Lung (tissue), 11 donors: ENCODE measurements at regions not wholly inside any gene's neighbourhood (a gene's known extent, or its start where the extent isn't known, plus 50 kb on each side); places are given as distances from the start of the nearest gene placed in this dataset.

ENCODE experiments used
- ATAC-seq: fragments of 200-7000 bp; cut with Tn5 transposase; one replicate; pipeline ENCODE4 v1.9.1; 2020; ENCODE audit warnings: moderate number of reproducible peaks; ENCODE audit not compliant: insufficient read depth, low FRiP score
- DNase-seq, 3 donors: peaks; one replicate each; pipeline ENCODE4 v3.0.0-alpha.2; 2013 to 2017
- H3K27ac ChIP-seq, 2 donors: one replicate each; pipeline ENCODE4 v1.5.1; 2013; ENCODE audit warnings: mild to moderate bottlenecking in 2 of 2, moderate library complexity in 2 of 2, control low read depth in 1 of 2, inconsistent platforms in 1 of 2, low read depth in 1 of 2, low read length in 1 of 2
- H3K27me3 ChIP-seq, 3 donors: one replicate each; pipeline ENCODE4 v1.5.1; 2013; ENCODE audit warnings: low read length in 2 of 3; ENCODE audit not compliant: control insufficient read depth in 3 of 3, insufficient read depth in 3 of 3
- H3K36me3 ChIP-seq, 4 donors: one replicate each; pipeline ENCODE4 v1.5.1; 2013; ENCODE audit warnings: low read length in 4 of 4, mild to moderate bottlenecking in 1 of 4, moderate library complexity in 1 of 4; ENCODE audit not compliant: control insufficient read depth in 4 of 4, insufficient read depth in 4 of 4
- H3K4me1 ChIP-seq, 5 donors: one replicate each; pipeline ENCODE4 v1.5.1; 2013; ENCODE audit warnings: low read length in 5 of 5, mild to moderate bottlenecking in 2 of 5, moderate library complexity in 1 of 5; ENCODE audit not compliant: control insufficient read depth in 5 of 5, insufficient read depth in 5 of 5
- H3K4me3 ChIP-seq: one replicate; pipeline ENCODE4 v1.5.1; 2013; ENCODE audit warnings: mild to moderate bottlenecking, control low read depth, moderate library complexity
- H3K9ac ChIP-seq, 2 donors: one replicate each; pipeline ENCODE4 v1.5.1; 2013; ENCODE audit warnings: low read length in 2 of 2, control low read depth in 1 of 2; ENCODE audit not compliant: insufficient read depth in 1 of 2
- H3K9me3 ChIP-seq, 4 donors: one replicate each; pipeline ENCODE4 v1.5.1; 2013; ENCODE audit warnings: low read length in 3 of 4, mild to moderate bottlenecking in 1 of 4, moderate library complexity in 1 of 4; ENCODE audit not compliant: control insufficient read depth in 4 of 4, insufficient read depth in 3 of 4
- WGBS, 2 donors: extraction: QIAGEN DNeasy Blood & Tissue Kit; methylation state at CpG; one replicate each; pipeline ENCODE4 v1.1.7; 2013; 5-methylcytosine and 5-hydroxymethylcytosine counted together
- TF ChIP-seq, protein P1 (sequence below): IDR thresholded peaks from 2 replicates; pipeline ENCODE4 v1.5.1; 2012; ENCODE audit warnings: mild to moderate bottlenecking; ENCODE audit errors: control extremely low read depth, extremely low read depth
- donor health status: control.
- donor health status: control.
- donor health status: Bipolar disorder and iron deficiency.
- donor health status: healthy.
- donor health status: DM: yes; HTN: yes; CAD: no.

DNA sequence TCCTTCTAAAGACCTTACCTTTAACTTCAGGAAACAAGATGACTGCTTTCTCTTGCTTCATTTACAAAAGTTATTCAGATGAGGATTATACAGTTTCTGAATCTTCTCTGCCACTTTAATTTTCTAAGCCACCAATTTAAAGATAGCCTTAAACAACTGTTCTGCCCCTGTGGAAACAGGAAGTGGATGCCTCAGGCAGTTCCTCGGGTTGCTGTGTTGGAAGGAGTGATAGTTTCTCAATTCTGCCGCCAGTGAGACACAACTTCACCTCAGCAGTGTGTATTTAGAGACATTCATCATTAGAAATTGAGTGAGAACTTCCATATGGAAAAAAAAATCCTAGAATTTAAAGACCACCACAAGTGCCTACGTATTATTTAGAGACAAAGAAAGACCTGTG is 475.1 kb upstream of the WWC1 start:
- Histone ChIP-seq H3K9me3 (no peaks in the 10 kb centered on the region), H3K27me3 (no peaks in the 10 kb centered on the region), H3K9ac (no peak overlapping the region), H3K4me3 (no peak overlapping the region), H3K27ac (no peak overlapping the region), H3K4me1 (peaks cover 0 to 22% (median 6%) of the 10 kb centered on the region in 5 donors), H3K36me3 (no peaks in the 10 kb centered on the region)
- WGBS, 2 donors: 16 to 40% methylated on average over 3 of the region's 3 CpGs
- TF ChIP-seq, protein P1, sequence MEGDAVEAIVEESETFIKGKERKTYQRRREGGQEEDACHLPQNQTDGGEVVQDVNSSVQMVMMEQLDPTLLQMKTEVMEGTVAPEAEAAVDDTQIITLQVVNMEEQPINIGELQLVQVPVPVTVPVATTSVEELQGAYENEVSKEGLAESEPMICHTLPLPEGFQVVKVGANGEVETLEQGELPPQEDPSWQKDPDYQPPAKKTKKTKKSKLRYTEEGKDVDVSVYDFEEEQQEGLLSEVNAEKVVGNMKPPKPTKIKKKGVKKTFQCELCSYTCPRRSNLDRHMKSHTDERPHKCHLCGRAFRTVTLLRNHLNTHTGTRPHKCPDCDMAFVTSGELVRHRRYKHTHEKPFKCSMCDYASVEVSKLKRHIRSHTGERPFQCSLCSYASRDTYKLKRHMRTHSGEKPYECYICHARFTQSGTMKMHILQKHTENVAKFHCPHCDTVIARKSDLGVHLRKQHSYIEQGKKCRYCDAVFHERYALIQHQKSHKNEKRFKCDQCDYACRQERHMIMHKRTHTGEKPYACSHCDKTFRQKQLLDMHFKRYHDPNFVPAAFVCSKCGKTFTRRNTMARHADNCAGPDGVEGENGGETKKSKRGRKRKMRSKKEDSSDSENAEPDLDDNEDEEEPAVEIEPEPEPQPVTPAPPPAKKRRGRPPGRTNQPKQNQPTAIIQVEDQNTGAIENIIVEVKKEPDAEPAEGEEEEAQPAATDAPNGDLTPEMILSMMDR: no peak
- no peak for ATAC-seq
- no peak for DNase-seq

DNA sequence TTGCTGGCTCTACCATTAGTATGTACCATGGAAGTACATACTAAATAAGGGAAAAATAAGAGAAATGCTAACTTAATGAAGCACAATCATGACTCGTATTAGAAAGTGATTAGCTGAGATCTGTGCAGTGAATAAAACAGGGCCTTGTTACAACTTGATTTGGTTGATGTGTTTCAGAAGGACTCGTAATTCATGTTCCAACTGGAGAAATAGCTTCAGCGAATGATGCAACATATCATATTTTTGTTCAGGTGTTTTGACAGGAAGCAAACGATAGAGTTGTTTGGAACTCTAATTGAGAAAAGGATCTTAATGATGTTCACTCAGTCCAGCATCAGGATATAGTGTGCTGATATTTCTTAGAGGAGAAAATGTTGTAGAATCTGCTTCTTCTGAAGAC is 474.6 kb upstream of the WWC1 start:
- Histone ChIP-seq H3K9ac (no peak overlapping the region), H3K4me3 (no peak overlapping the region), H3K4me1 (peaks cover 0 to 27% (median 10%) of the 10 kb centered on the region in 5 donors), H3K9me3 (no peaks in the 10 kb centered on the region), H3K27ac (no peak overlapping the region), H3K36me3 (no peaks in the 10 kb centered on the region), H3K27me3 (no peaks in the 10 kb centered on the region)
- TF ChIP-seq, protein P1: no peak
- ATAC-seq (no peak), DNase-seq (no peak)
- WGBS, 2 donors: 84 to 85% methylated on average over 4 of the region's 4 CpGs

DNA sequence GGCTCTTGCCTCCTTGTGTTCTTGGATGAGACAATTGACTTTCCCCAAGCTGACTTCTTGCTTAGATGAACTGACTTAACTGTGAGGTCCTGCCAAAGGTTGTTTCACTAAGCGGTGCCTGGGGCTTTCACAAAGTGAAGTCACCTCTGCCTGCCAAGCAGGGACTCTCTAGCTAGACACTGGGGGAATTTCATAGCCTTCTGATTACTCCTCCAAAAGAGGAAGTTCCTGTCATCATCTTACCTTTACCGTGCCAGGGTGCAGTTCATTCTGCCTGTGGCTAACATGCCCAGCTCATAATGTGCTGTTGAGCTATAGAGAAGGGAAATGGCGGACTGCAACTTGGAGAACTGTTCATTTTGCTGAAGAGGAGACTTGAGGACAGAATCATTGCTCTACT is 472.0 kb upstream of the WWC1 start:
- H3K27ac ChIP-seq: no peak overlapping the region
- H3K27me3 ChIP-seq: no peaks in the 10 kb centered on the region
- no peak for ATAC-seq

More for the DNA sequence above, 472.0 kb upstream of the WWC1 start:
- Histone ChIP-seq H3K4me1 (peaks cover 0 to 38% (median 12%) of the 10 kb centered on the region in 5 donors), H3K4me3 (no peak overlapping the region), H3K36me3 (no peaks in the 10 kb centered on the region), H3K9ac (no peak overlapping the region), H3K9me3 (no peaks in the 10 kb centered on the region)
- TF ChIP-seq, protein P1: no peak
- WGBS, 2 donors: 72 to 76% methylated on average over 3 of the region's 3 CpGs
- DNase-seq: no peak
